ENCODE measurements at regions not wholly inside any gene's neighbourhood (a gene's known extent, or its start where the extent isn't known, plus 50 kb on each side); places are given as distances from the start of the nearest gene placed in this dataset.

DNA sequence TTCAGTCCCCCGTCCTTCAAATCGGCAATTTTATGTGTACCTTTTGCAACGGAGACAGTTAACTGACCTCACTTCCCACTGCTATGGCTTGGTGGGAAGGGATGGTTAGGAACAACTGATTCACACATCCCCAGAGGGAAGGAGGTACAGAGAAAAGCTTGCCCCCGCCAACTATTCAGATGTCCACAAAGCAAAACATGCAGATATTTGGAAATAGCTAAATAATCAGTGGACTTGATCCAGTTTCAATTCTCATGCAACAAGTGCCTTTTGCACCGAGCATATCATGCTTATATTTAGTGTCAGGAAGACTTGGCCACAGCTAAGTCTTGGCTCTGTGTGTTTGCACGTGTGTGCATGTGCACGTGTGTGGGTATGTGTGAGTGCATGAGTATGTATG, 144.6 kb downstream of the SNX19 start:
- H3K9me3 ChIP-seq (ENCODE audit: severe bottlenecking): no peaks in the 10 kb centered on the region
- H3K27me3 ChIP-seq (ENCODE audit: insufficient read depth, low read depth, severe bottlenecking): no peaks in the 10 kb centered on the region
- H3K36me3 ChIP-seq: no peaks in the 10 kb centered on the region
- no peak for DNase-seq
- H3K27ac ChIP-seq: no peak overlapping the region
- H3K4me3 ChIP-seq (ENCODE audit: low read depth, low read length): no peak overlapping the region
- TF ChIP-seq, protein P1, sequence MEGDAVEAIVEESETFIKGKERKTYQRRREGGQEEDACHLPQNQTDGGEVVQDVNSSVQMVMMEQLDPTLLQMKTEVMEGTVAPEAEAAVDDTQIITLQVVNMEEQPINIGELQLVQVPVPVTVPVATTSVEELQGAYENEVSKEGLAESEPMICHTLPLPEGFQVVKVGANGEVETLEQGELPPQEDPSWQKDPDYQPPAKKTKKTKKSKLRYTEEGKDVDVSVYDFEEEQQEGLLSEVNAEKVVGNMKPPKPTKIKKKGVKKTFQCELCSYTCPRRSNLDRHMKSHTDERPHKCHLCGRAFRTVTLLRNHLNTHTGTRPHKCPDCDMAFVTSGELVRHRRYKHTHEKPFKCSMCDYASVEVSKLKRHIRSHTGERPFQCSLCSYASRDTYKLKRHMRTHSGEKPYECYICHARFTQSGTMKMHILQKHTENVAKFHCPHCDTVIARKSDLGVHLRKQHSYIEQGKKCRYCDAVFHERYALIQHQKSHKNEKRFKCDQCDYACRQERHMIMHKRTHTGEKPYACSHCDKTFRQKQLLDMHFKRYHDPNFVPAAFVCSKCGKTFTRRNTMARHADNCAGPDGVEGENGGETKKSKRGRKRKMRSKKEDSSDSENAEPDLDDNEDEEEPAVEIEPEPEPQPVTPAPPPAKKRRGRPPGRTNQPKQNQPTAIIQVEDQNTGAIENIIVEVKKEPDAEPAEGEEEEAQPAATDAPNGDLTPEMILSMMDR (IDR thresholded peaks at IDR 0.05; ENCODE audit: low read depth, low read length): no peak

DNA sequence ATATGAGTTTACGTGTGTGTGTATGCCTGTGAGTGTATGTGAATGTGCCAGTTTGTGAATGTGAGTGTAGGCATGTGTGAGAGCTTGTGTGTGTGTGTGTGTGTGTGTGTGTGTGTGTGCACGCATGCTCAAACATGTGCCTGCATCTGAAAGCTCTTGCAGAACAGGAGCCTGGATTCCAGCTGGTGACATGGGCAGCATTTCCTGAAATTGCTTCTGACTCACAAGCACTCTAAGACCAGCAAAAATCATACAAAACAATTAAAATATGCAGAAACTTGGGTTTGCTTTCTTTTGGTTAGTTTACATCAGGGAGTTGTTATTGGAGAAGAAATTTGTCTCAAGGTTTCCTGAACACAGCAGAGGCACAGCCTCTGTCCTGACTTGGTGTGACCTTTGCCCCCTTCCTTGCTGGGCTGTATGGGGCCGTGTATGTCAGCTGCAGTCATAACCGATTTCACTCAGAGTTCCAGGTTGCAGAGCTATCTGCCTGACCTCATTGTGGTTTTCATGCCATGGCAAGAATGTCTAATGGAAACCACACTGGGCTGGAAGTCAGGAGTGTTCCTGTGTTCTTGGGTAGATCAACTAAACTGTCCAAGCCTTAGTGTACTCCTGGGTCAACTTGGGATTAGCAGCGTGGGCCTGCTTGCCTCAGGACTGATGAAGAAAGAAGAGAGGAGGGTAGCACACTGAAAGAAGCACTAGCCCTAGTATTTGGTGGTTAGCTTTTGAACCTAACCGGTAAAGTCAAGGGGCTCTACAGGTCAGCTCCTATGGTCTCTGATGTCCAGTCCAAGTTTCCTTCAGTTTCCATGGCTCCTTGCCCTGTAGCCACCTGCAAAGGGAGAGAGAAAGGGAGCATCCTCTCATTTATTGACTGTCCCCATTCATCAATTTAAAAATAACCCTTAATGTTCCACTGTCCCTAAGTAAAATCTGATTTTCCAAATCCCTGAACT, 143.7 kb downstream of the SNX19 start:
- Histone ChIP-seq H3K36me3 (no peaks in the 10 kb centered on the region), H3K27ac (no peak overlapping the region), H3K9me3 (ENCODE audit: severe bottlenecking) (peaks cover 3% of the 10 kb centered on the region), H3K27me3 (ENCODE audit: insufficient read depth, low read depth, severe bottlenecking) (no peaks in the 10 kb centered on the region), H3K4me3 (ENCODE audit: low read depth, low read length) (no peak overlapping the region)
- TF ChIP-seq, protein P1 (IDR thresholded peaks at IDR 0.05; ENCODE audit: low read depth, low read length): no peak
- no peak for DNase-seq

DNA sequence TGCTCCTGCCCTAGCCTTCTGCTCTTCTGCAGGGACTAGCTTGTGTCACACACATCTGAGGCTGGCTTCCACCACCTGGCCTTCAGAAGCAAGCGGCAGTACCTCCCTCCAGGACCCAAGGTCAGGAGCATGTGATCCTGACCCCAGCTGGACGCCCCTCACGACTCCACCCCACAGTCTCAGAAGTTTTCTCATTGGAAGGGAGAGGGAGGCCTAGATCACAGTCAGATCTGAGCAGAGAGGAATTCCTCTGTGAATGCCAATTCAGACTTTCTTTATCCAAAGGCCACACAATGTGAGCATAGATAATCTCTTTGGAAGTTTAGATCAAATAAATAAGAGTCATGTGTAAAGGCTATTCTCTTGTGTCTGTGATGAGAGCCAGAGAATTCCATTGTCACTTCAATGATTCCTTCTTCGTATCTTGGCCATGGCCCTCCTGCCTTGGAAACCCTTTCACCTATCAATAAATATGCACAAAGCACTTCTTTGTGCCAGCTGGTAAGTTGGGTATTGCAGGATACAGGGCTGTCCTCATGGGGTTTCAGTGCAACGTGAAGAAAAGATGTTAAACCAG, 142.9 kb downstream of the SNX19 start:
- H3K4me3 ChIP-seq (ENCODE audit: low read depth, low read length): no peak overlapping the region
- no peaks in the 10 kb centered on the region for H3K36me3 ChIP-seq
- TF ChIP-seq, protein P1 (IDR thresholded peaks at IDR 0.05; ENCODE audit: low read depth, low read length): no peak
- H3K27me3 ChIP-seq (ENCODE audit: insufficient read depth, low read depth, severe bottlenecking): no peaks in the 10 kb centered on the region
- DNase-seq: no peak
- no peak overlapping the region for H3K27ac ChIP-seq
- H3K9me3 ChIP-seq (ENCODE audit: severe bottlenecking): peaks cover 3% of the 10 kb centered on the region

DNA sequence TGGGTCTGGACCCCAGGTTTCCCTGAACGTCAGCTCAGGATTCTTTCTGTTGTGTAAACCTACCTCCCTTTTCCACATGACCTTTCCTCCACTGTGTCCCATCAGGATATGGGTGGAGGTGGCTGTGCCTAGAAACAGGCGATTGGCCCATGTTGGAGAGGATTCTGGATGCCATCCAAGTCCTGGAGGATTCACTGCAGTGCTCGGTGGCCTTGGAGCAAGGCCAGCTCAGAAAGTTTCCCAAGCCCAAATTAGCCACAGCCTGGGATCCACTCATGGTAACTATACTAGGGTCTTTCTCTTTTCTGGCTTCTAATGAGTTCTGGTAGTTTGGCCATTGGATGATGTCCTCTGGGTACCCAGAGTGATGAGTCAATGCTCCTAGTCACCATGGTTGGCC, 141.6 kb downstream of the SNX19 start:
- no peak for DNase-seq
- peaks cover 3% of the 10 kb centered on the region for H3K9me3 ChIP-seq (ENCODE audit: severe bottlenecking)
- no peak overlapping the region for H3K4me3 ChIP-seq (ENCODE audit: low read depth, low read length)
- no peak overlapping the region for H3K27ac ChIP-seq
- TF ChIP-seq, protein P1 (IDR thresholded peaks at IDR 0.05; ENCODE audit: low read depth, low read length): no peak
- H3K36me3 ChIP-seq: no peaks in the 10 kb centered on the region
- H3K27me3 ChIP-seq (ENCODE audit: insufficient read depth, low read depth, severe bottlenecking): no peaks in the 10 kb centered on the region

DNA sequence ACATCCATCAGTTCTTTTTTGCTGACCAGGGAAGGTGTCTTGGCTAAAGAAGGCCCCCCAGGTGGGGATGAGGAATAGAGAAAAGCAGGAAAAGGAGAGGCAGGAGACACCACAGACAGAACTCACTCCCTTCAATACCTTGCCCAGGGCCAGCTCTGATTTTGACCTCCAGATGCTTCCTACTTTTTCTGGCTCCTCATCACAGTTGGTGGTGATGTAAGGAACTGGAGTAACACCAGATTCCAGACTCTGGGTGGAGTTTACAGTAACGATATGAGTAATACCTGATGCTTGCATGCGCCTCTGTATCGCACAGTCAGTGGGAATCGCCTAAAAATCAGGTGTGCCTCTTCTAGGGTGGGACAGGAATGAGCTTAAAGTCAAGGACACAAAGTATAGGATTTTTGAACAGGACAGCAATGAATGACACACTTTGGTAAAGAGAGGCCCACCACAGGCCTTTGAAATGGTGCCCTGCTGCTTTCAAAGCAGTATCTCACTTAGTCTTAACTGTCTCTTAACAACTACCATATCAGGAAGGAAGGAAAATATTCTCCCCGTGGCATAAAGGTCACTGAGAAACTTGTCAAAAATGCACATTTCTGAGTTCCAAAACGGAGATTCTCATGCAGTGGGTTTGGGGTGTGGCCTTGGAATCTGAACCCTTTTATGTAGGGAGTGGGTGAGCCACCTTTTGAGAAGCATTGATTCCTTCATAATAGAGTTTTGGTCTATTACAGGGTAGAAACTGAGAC, 140.8 kb downstream of the SNX19 start:
- no peaks in the 10 kb centered on the region for H3K36me3 ChIP-seq
- H3K27ac ChIP-seq: no peak overlapping the region
- H3K4me3 ChIP-seq (ENCODE audit: low read depth, low read length): no peak overlapping the region
- DNase-seq: no peak
- TF ChIP-seq, protein P1 (IDR thresholded peaks at IDR 0.05; ENCODE audit: low read depth, low read length): no peak
- H3K27me3 ChIP-seq (ENCODE audit: insufficient read depth, low read depth, severe bottlenecking): no peaks in the 10 kb centered on the region
- peaks cover 3% of the 10 kb centered on the region for H3K9me3 ChIP-seq (ENCODE audit: severe bottlenecking)

Data from WERI-Rb-1 (cell line).